DMS114 treated with DMSO at 0.1 percent for 48 hours (cell line): ENCODE measurements at regions not wholly inside any gene's neighbourhood (a gene's known extent, or its start where the extent isn't known, plus 50 kb on each side); places are given as distances from the start of the nearest gene placed in this dataset.
"Not testable (repeated sequence)": the region's sequence is repeated elsewhere in the genome, so short reads cannot be mapped to it uniquely, and the experiment has no call there.

Source experiments
- DNase-seq: peaks from one replicate; lab custom pipeline; 2025; ENCODE audit not compliant: unreplicated experiment; lab: John Stamatoyannopoulos, UW

DNA sequence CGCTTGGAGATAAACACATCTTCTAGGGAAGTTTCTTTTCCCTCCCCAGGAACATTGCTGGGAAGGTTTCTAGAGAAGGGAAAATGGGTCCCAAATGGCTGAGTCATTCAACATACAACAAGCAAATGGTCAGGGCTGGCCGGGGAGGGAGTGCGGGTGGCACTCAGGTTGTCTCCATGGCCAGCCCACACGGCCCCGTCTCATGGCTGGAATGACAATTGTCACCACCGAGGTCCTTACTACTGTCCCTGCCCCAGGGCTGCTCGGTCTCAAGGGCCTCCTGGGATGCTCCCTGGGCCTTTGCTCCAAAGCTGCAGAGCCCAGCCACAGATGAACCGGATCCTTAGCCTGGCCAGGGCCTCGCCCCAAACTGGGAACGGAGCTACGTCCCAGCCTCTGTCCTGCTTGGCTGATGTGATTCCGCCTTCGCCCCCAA is 121.9 kb downstream of the FGF18 start:
- no peak for DNase-seq

DNA sequence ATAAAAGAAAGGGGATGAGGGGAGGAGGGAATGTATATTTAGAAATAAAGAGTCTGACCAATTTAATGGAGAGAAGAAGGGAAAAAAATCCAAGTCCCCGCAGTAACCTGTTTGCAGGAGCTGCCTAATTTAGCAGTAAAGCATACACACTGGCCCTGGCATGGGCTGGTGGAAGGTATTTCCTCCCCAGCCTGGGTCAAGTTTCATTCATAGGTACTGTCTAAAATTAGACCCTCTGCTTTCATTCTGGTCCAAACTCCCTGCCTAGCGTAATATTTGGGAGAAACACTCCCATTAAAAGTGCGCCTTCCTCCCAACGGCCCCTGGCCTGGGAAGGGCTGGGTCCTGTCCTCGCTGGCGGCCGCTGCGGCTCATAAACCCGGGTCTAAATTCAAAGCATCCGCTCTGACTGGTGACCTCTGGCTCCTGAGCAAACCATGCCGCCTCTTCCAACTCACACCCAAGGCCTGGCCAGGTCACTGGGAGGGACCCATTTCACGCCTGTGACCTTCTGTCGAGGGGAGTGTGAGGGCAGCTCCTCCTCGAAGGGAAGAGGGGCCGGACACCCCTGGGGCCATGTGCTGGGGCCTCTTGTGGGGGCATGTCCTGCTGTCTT is 123.2 kb downstream of the FGF18 start:
- DNase-seq, result no peak

DNA sequence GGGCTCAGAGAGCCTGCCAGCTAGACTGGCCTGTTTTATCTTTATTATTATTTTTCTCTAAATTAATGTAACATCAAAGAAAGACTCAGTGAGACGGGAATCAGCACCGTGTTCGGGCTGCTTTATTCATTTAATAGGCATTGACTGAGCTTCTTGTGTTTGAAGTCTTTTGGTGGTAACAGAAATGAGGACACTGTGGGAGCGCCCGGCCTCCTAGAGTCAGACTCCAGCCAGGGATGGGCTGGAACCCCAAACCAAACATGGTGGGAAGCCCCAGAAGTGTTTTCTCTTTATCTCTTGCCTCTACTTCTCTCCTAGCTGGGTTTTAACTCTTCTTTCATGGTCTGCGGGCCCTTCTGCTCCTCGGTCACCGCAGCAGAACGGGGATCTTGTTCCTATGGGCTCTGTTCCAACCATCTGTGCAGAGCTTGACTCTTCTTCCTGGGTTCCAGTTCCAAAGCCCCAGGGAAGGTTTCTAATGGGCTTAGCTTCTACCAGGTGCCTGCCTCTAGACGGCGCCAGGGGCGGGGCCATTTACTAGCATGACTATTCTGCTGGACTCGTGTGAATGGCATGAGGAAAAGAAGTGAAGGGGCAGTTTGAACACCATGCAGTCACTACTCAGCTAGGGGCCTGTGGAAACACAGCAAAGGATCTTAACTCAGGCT is 123.8 kb downstream of the FGF18 start:
- no peak for DNase-seq

DNA sequence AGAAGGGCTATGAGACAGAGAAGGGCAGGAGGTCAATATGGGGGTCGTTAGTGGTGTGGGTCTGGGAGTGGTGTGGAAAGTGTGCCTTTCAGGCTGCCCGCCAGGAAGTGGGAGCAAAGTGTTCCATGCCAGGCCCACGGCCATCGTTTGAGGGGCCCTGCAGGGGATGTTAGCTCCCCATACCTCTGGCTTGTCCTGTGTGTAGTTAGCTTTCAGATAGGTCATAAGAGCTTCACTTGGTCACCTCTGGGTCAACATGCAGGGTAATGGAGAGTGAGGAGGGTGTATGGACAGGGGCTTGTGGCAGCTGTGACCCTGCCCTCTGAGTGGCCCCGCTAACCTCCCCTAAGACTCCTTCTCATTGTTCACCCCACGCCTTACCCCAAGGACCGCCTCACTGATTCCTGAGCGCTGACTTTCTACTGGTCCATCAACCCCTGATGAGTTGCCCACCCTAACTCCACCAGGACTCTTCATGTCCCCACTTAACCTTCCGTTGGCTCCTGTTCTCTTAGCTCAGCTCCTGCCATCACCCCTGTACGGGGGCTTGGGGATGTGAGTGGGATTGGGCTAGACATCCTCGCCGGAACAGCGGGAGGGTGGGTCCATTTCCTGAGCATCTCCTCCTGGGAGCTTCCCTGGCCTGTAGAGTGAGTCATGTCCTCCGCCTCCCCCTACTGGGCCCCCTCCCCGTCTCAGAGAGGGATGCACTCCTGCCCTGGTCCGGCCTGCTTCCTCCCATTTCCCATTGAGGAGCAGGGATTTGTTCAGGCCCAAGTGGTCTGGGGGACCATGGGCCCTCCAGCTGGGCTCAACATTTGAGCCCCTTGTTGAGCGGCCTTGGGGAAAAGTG is 125.7 kb downstream of the FGF18 start:
- no peak for DNase-seq

DNA sequence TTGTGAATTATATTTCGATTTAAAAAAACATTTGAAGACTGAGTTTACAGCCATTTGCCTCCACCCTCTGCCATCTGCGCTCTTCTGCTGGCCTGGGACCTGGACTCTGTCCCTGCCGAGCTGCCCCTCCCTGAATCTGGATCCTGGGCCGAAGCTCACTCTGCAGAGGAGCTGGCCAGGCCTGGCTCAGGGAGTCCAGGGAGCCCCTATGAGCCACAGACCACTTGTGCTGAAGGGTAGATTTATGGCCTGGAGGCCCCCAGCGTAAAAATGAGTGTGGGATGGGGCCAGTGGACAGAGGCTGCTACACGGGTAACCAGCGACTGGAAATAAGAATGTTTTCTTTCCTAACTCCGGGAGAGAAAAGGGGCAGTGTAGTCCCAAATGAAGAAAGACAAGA is 129.8 kb downstream of the FGF18 start:
- no peak for DNase-seq

DNA sequence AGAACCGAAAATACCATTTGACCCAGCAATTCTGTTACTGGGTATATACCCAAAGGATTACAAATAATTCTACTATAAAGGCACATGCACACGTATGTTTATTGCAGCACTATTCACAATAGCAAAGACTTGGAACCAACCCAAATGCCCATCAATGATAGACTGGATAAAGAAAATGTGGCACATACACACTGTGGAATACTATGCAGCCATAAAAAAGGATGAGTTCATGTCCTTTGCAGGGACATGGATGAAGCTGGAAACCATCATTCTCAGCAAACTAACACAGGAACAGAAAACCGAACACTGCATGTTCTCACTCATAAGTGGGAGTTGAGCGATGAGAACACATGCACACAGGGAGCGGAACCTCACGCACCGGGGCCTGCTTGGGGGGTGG is 134.4 kb downstream of the FGF18 start:
- DNase-seq, result not testable (repeated sequence)

DNA sequence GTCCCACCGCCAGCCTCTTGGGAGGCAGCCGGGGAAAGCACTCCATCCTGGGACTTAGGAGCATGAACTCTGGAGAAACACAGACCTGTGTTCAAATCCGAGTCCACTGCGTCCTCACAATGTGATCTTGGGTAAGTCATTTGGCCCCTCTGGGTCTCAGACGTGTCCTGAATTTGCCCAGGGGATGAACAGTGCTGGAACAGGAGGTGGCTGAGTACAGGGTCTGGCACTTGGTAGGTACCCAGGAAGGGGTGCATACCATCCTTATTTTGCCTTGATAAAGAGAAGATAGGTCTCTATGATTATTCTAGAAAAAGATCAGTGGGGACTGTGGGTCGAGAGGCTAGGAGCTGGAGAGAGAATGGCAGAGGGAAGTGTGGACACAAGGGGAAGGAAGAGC is 135.7 kb downstream of the FGF18 start:
- DNase-seq, result no peak

DNA sequence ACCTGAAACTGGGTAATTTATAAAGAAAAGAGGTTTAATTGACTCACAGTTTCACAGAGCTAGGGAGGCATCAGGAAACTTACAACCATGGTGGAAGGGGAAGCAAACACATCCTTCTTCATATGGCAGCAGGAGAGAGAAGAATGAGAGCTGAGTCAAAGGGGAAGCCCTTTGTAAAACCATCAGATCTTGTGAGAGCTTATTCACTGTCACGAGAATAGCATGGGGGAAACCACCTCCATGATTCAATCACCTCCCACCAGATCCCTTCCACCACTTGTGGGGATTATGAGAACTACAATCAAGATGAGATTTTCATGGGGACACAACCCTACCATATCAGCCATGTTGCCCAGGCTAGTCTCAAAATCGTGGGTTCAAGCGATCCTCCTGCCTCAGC is 143.4 kb downstream of the FGF18 start:
- DNase-seq, result no peak

DNA sequence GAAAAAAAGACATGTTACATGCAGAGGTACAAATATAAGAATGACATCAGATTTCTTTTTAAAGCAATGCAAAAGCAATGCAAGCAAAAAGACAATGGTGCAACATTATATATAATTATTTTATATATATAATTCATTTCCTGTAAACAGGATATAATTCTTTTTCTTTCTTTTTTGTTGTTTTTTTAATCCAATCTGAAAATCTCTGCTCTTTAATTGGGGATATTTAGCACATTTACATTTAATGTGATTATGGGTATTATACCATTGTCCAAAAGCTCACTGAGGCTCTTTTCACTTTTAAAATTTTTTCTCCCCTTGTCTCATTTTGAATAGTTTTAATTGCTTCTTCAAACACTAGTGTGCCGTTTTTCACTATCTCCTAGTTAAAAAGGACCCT is 148.9 kb downstream of the FGF18 start:
- no peak for DNase-seq

DNA sequence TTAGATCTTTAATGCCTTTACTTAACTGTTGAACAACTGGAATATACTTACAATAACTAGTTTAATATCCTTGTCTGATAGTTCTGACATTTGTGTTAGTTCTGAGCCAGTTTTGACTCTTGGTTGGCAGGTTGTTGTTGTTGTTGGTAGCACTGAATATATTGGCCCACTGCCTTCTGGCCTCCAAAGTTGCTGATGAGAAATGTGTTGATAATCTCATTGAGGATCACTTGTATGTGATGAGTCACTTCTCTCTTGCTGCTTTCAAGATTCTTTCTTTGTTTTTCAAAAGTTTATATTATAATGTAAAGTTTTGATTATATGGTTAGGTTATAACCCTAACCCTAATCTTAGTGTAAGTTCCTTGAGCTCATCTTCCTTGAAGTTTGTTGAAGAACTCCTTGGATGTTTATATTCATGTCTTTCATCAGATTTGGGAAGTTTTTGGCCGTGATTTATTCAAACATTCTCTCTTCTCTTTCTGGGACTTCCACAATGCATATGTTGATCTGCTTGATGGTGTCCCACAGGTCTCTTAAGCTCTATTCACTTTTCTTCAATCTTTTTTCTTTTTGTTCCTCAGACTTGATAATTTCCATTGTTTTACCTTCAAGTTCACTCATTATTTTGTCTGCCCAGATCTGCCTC is 149.7 kb downstream of the FGF18 start:
- no peak for DNase-seq

DNA sequence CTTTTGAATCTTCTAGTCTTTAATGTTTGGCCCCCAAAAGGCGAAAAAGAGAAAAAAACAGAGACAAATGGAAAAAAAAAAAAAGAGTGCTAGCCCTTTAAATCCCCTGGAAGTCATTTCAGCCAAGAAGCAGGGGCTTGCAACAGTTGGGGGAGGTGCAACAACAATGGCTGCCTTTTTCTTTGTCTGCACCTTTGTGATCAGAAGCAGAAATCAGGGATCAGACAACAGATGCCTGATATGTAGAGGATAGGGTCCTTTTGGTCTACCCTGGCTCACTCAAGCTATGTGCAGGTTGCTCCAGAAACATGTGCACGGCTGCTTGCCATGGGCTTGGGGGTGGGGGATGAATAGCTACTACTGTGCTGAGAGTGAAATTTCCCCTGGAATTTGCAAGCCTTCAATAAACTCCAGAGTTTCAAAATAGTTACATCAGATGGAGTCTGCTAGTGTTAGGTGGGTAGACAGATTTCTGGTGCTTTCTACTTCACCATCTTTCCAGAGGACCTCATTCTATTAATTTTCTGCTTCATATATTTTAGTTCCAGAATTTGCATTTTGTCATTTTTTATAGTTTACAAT is 150.9 kb downstream of the FGF18 start:
- no peak for DNase-seq

DNA sequence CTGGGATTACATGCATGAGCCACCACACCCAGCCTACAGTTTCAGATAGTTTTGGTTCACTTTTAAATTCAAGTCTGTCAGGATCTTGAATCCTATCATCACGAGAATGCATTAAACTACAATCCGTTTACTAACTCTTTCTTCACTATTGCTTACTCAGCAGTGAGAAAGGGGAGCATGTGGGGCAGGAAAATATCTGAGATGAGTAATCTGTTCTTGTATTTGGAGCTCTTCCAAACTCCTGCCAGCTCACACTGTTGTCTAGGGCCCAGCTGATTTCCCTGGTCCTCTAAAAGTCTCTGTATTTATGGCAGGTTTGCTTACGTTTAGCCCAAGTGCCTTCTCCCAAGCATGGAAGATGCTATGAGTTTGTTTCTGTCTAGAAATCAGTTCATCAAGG is 152.2 kb downstream of the FGF18 start:
- no peak for DNase-seq

DNA sequence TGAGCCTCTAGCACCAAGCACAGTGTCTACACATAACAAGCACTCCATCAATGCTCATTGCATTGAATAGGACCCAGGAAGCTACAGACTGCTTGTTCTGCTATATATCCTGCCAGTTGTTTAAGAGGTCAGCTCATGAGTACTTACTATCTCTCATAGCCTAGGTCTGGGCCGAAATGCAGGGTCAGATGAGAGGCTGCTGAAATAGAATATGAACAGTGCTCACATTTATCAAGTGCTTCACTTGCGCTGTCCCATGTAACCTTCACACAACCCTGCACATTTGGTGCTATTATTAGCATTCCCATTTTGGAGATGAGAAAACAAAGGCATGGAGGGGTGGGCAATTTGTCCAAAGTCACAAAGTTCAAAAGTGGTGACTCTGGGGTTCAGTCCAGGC is 153.6 kb downstream of the FGF18 start:
- DNase-seq, result no peak

DNA sequence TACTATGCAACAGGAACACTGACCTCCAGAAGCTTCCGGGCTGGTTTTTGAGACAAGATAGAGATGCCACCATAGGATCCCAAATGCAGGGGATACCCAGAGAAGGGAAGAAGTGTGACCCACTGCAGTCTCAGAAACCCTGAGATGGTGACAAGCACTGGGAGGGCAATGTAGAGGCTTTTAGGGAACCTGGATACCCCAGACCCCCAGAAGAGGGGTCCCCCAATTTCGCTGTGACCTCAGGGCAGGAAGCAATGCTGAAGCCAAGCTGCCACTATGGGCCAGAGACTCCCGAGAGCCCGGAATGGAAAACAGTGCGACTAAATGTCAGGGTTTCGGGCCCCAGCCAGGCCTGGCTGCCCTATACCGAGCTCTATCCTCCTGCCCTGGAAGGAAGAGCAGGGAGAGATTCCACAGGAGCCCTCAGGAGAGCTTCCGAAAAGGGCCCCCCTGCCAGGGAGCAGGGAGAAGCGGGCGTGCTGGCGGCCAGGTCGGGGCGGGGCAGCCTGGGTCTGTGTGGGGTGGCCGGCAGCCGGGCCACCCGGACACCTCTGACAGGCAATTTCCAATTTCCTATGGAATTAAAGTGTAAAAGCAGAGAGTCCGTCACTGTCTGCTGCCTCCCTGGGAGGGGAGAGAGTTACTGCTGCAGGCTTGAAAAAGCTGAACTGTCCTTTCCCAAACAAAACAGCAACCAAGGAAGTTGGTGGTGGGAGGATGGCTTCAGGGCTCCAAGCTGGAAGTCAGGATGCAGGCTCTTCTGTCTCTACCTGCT is 154.2 kb downstream of the FGF18 start:
- DNase-seq, result no peak

DNA sequence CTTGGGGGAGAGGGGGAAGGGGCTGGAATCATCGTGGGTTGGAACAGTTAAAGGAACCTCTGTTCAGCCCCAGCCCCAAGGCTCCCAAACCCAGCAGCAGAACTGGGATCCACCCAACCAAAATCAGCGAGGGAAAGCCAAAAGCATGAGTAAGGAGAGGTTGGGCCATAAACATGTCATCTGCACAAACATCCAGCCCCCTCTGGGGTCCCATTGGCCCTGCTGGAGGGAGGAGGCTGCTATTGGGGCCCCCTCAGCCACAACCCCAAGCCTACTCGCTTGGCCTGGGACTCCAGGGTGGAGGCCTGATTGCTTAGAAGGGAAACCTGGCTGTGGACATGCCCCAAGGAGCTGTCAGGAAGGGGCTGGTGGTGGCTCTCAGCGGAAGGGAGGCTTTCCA is 154.9 kb downstream of the FGF18 start:
- no peak for DNase-seq

DNA sequence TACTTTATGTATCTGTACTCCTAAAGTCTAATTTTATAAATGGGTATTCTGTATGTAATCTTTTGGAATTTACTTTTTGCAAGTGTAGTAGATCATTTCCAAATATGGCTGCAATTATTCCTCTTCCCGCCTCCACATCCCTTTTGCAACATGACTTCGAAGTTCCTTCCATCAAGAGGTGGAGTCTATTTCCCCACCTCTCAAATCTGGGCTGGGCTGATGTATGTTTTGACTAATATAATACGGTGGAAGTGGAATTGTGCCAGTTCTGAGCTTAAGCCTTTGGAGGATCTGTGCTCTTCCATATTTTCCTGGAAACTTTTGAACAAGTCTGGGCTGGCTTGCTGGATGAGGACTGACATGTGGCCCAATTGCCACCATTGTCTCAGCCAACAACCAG is 155.9 kb downstream of the FGF18 start:
- DNase-seq, result no peak

DNA sequence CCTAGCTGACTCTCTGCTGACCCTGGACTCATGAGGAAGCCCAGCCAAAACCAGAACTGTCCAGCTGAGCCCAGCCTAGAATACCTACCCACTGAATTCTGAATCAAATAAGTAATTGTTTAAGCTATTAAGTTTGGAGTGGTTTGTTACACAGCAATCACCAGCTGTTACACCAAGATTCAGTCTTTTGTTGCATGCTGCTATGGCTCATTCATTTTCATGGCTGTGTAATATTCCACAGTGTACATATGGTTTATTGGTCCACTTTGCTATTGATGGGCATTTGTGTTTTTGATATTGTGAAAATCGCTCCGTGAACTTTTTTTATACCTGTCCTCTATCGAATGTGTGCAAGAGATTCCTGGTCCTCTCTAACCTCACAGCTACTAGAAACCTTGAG is 156.4 kb downstream of the FGF18 start:
- DNase-seq, result no peak

DNA sequence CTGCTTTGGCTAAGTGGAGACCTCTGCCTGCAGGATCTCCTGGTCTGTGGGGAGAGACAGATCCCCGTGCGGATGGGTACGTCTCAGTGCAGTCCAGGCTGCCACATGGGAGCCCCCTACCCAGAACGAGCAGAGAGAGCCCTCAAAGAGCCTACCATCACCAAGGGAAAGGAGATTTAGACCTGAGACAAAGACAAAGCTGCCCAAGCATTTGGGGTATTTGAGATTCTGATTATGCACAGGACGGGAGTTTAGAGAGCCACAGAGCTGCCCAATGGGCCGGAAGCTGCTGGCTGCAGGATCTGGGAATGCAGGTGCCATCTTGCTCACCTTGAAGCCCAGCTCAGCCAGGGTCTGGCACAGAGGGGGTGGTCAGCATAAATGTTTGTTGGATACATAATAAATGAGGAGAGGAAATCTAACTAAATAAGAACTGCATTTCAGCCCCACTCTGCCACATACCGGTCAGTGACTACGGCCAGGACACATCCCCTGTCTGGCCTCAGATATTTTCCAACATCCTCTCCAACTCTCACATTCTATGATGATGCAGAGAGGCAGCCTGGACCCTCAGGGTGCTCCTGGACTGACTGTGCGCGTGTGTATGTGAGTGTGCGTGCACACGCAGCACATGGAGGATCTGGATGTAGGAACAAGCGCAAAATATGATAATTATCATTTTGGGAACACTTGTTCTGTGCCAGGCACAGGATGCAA is 157.8 kb downstream of the FGF18 start:
- DNase-seq, result no peak

DNA sequence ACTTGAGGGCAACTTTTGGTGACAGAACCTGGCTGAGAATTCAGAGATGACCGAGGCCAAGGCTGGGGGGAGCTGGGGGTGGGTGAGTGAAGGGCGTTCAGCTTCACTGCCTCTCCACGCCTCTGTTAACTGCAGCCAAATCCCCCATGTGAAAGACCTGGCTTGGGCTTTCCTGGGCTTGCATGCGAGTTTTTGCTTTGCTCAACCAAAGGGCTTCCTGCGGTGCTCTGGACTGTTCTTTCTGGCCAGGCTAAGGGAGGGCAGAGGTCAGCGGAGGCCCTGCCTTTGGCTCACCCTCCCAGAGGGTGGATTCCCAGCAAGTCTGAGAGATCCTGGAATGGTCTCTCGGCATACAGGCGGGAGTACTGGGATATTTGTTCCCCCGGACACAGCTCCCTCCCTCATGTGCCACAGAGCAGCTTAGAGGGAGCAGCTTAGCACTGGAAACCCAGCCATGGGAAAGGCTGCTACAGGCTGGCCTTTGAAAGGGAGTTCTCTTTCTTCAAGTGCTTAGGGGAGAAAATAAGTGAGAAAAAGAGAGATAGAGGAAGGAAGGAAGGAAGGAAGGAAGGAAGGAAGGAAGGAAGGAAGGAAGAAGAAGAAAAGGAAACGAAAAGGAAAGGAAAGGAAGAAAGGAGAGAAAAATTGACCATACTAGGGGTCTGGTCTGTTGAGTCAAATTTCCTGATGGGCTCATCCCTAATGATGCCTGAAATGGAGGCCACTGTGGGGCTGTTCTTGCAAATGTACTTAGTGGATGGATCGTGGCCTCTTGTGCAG is 158.8 kb downstream of the FGF18 start:
- no peak for DNase-seq
